ENCODE measurements at regions not wholly inside any gene's neighbourhood (a gene's known extent, or its start where the extent isn't known, plus 50 kb on each side); places are given as distances from the start of the nearest gene placed in this dataset.

GRCh38 chrX:150005027-150005426, 66.7 kb upstream of the EOLA2 start (continued):
- TF ChIP-seq THAP12 (CRISPR knock-in tag; IDR thresholded peaks at IDR 0.05) (no peak), ZNF197 (CRISPR knock-in tag; IDR thresholded peaks at IDR 0.05; ENCODE audit: low read depth) (no peak), SNRNP70 (optimal IDR thresholded peaks at IDR 0.05; ENCODE audit: low read depth, low read length) (no peak), POLR2AphosphoS5 (IDR thresholded peaks at IDR 0.05; ENCODE audit: control insufficient read depth, insufficient read depth, low read depth, low read length) (no peak), KLF6 (CRISPR knock-in tag; IDR thresholded peaks at IDR 0.05; ENCODE audit: borderline replicate concordance) (no peak), CBFA2T2 (conservative IDR thresholded peaks at IDR 0.05) (no peak), ZKSCAN3 (CRISPR knock-in tag; IDR thresholded peaks at IDR 0.05) (no peak), NR2F6 (CRISPR knock-in tag; IDR thresholded peaks at IDR 0.05) (no peak), TCF7L2 (IDR thresholded peaks at IDR 0.05; ENCODE audit: low read depth, low read length) (no peak)

- Histone ChIP-seq H3K79me2 (ENCODE audit: control insufficient read depth, insufficient read depth, low read length) (no peaks in the 10 kb centered on the region), H3K9me1 (ENCODE audit: control insufficient read depth, insufficient read depth, low read length) (no peaks in the 10 kb centered on the region), H3K4me3 (no peak overlapping the region), H3K9me3 (replicated peaks; ENCODE audit: control insufficient read depth, insufficient read depth, low read depth, low read length) (no peaks in the 10 kb centered on the region), H3K27me3 (ENCODE audit: control insufficient read depth in 2 of 2, insufficient read depth in 2 of 2, low read length in 2 of 2) (no peaks in the 10 kb centered on the region), H3K27ac (ENCODE audit: extremely low read depth, low read depth, low read length) (no peak overlapping the region), H3K36me3 (ENCODE audit: control insufficient read depth, insufficient read depth, low read length) (no peaks in the 10 kb centered on the region), H4K20me1 (replicated peaks; ENCODE audit: control insufficient read depth, insufficient read depth, low read length) (no peaks in the 10 kb centered on the region), H3K4me2 (ENCODE audit: insufficient read depth, low read length) (no peak overlapping the region), H3K9ac (ENCODE audit: insufficient read depth in 1 of 2, low read depth in 2 of 2, low read length in 2 of 2) (no peak overlapping the region), H2AFZ (ENCODE audit: low read depth, low read length) (no peak overlapping the region), H3K4me1 (replicated peaks in 1 of 2; ENCODE audit: control insufficient read depth in 2 of 2, insufficient read depth in 2 of 2, low read length in 2 of 2) (no peaks in the 10 kb centered on the region)
- WGBS (ENCODE audit: insufficient coverage, low coverage, missing lambda C conversion rate) = 0% methylated on average over 2 of the region's 2 CpGs
- DNase-seq (ENCODE audit: extremely low read depth in 1 of 4, low spot score in 3 of 4) (no peak), FAIRE-seq (no peak), ATAC-seq (no peak)
- no peak for TF ChIP-seq SLC30A9 (CRISPR knock-in tag; IDR thresholded peaks at IDR 0.05)
- no peak for TF ChIP-seq CBFA2T3 (IDR thresholded peaks at IDR 0.05)
- TF ChIP-seq KDM1A (IDR thresholded peaks at IDR 0.05) = no peak
- no peak for TF ChIP-seq ARID2 (IDR thresholded peaks at IDR 0.05)
- TF ChIP-seq KAT2B (IDR thresholded peaks at IDR 0.05; ENCODE audit: low read depth, low read length) = no peak
- TF ChIP-seq ZNF324 (CRISPR knock-in tag; IDR thresholded peaks at IDR 0.05) = no peak
- no peak for TF ChIP-seq RFX7 (CRISPR knock-in tag; IDR thresholded peaks at IDR 0.05)
- TF ChIP-seq FOSL1 (tag; conservative IDR thresholded peaks at IDR 0.05) = no peak
- TF ChIP-seq ETS2 (tag; IDR thresholded peaks at IDR 0.05; ENCODE audit: borderline replicate concordance, poor library complexity, severe bottlenecking) = no peak
- no peak for TF ChIP-seq STAG1 (CRISPR knock-in tag; IDR thresholded peaks at IDR 0.05; ENCODE audit: borderline replicate concordance)
- intact Hi-C loops (cut with micrococcal nuclease) = no loop called here
- in situ Hi-C loops (cut with MboI) = no loop called here
- CTCF ChIA-PET (ENCODE audit: low intra/inter-chr PET ratio) = no interaction called here
- POLR2A ChIA-PET = no interaction called here
- BruUV-seq (replicated peaks) = no TSS peak
Measured at GRCh38 chrX:150007356-150007755, 69.1 kb upstream of the EOLA2 start.

All from K562 (cell line).